WTC11 (cell line): ENCODE measurements at regions not wholly inside any gene's neighbourhood (a gene's known extent, or its start where the extent isn't known, plus 50 kb on each side); places are given as distances from the start of the nearest gene placed in this dataset.

ENCODE experiments used
- ATAC-seq: fragments of 200-7000 bp; cut with Tn5 transposase; 2 replicates; pipeline ENCODE4 v1.10.0; 2021; ENCODE audit warnings: mild to moderate bottlenecking, moderate library complexity
- CTCF ChIA-PET: fragments of 300-600 bp; sonication (Branson Sonifier 250); formaldehyde crosslinking; loops from one replicate; lab custom pipeline; 2021; ENCODE audit warnings: antibody characterized with exemption; lab: Charles Lee
- POLR2A ChIA-PET: fragments of 350-600 bp; sonication (Branson Sonifier 250); formaldehyde crosslinking; loops from one replicate; lab custom pipeline; 2021; ENCODE audit warnings: antibody characterized with exemption; lab: Charles Lee
- DNase-seq: peaks from one replicate; pipeline ENCODE4 v3.0.0; 2021; ENCODE audit warnings: low spot score
- H3K27ac Mint-ChIP-seq: 2 replicates; pipeline ENCODE4 v1.8.0; 2021; ENCODE audit warnings: mixed read lengths
- H3K27me3 Mint-ChIP-seq: 2 replicates; pipeline ENCODE4 v1.8.0; 2021; ENCODE audit warnings: low read depth, mild to moderate bottlenecking, moderate library complexity, mixed read lengths
- H3K36me3 Mint-ChIP-seq: 2 replicates; pipeline ENCODE4 v1.8.0; 2021; ENCODE audit warnings: mixed read lengths
- H3K4me1 Mint-ChIP-seq: 2 replicates; pipeline ENCODE4 v1.8.0; 2022; ENCODE audit warnings: mixed read lengths
- H3K4me3 Mint-ChIP-seq: 2 replicates; pipeline ENCODE4 v1.8.0; 2021; ENCODE audit warnings: mild to moderate bottlenecking, moderate library complexity, mixed read lengths
- H3K9me3 Mint-ChIP-seq: 2 replicates; pipeline ENCODE4 v1.8.0; 2021; ENCODE audit warnings: mixed read lengths
- ARID4B ChIP-seq: sonication (generic); formaldehyde crosslinking; IDR thresholded peaks from 2 replicates; pipeline ENCODE4 v1.8.0; 2023; ENCODE audit warnings: missing genetic modification reagents, mild to moderate bottlenecking, borderline replicate concordance
- ATF1 ChIP-seq: sonication (generic); formaldehyde crosslinking; IDR thresholded peaks from 2 replicates; pipeline ENCODE4 v1.8.1; 2023; ENCODE audit warnings: mild to moderate bottlenecking, moderate library complexity, missing genetic modification reagents
- ATF3 ChIP-seq: sonication (generic); formaldehyde crosslinking; conservative IDR thresholded peaks from 2 replicates; pipeline ENCODE4 v1.8.1; 2022; ENCODE audit warnings: mild to moderate bottlenecking, missing genetic modification reagents
- CREM ChIP-seq: sonication (generic); formaldehyde crosslinking; IDR thresholded peaks from 2 replicates; pipeline ENCODE4 v1.8.1; 2022; ENCODE audit warnings: mild to moderate bottlenecking, missing genetic modification reagents, moderate library complexity
- E2F4 ChIP-seq: sonication (generic); formaldehyde crosslinking; IDR thresholded peaks from 2 replicates; pipeline ENCODE4 v1.8.1; 2022; ENCODE audit warnings: low read depth, mild to moderate bottlenecking, moderate library complexity, missing genetic modification reagents, borderline replicate concordance
- EMX1 ChIP-seq: fragments of 250-450 bp; sonication (Bioruptor Pico); IDR thresholded peaks from 2 replicates; pipeline ENCODE4 v1.8.0; 2021; ENCODE audit warnings: mild to moderate bottlenecking
- FOXJ3 ChIP-seq: sonication (generic); formaldehyde crosslinking; IDR thresholded peaks from 2 replicates; pipeline ENCODE4 v1.9.0; 2021; ENCODE audit warnings: missing genetic modification reagents, mild to moderate bottlenecking, borderline replicate concordance
- GABPB1 ChIP-seq: sonication (generic); formaldehyde crosslinking; IDR thresholded peaks from 2 replicates; pipeline ENCODE4 v1.8.1; 2023; ENCODE audit warnings: mild to moderate bottlenecking, missing genetic modification reagents
- JAZF1 ChIP-seq: fragments of 250-450 bp; sonication (Bioruptor Pico); IDR thresholded peaks from 2 replicates; pipeline ENCODE4 v1.9.0; 2021; ENCODE audit warnings: moderate library complexity, mild to moderate bottlenecking, inconsistent platforms
- NFYB ChIP-seq: sonication (generic); formaldehyde crosslinking; conservative IDR thresholded peaks from 2 replicates; pipeline ENCODE4 v1.8.0; 2022; ENCODE audit warnings: low read depth, missing genetic modification reagents
- SP1 ChIP-seq: sonication (generic); formaldehyde crosslinking; conservative IDR thresholded peaks from 2 replicates; pipeline ENCODE4 v1.8.1; 2022; ENCODE audit warnings: missing genetic modification reagents
- STAT6 ChIP-seq: sonication (generic); formaldehyde crosslinking; conservative IDR thresholded peaks from 2 replicates; pipeline ENCODE4 v1.8.1; 2023; ENCODE audit warnings: mild to moderate bottlenecking, low read depth, missing genetic modification reagents, moderate library complexity
- ZBTB21 ChIP-seq: sonication (generic); formaldehyde crosslinking; IDR thresholded peaks from 2 replicates; pipeline ENCODE4 v1.8.1; 2023; ENCODE audit warnings: mild to moderate bottlenecking, missing genetic modification reagents, borderline replicate concordance
- ZNF121 ChIP-seq: sonication (generic); formaldehyde crosslinking; IDR thresholded peaks from 2 replicates; pipeline ENCODE4 v1.8.0; 2023; ENCODE audit warnings: missing genetic modification reagents
- ZSCAN18 ChIP-seq: fragments of 250-450 bp; sonication (Bioruptor Pico); IDR thresholded peaks from 2 replicates; pipeline ENCODE4 v2.1.2; 2022; ENCODE audit warnings: mild to moderate bottlenecking, moderate library complexity
- TF ChIP-seq, protein P1 (sequence below): sonication (generic); formaldehyde crosslinking; IDR thresholded peaks from 2 replicates; pipeline ENCODE4 v1.8.0; 2022; ENCODE audit warnings: mild to moderate bottlenecking, missing genetic modification reagents
- TF ChIP-seq, protein P2 (sequence below): sonication (generic); formaldehyde crosslinking; IDR thresholded peaks from 2 replicates; pipeline ENCODE4 v1.8.1; 2022; ENCODE audit warnings: missing genetic modification reagents, borderline replicate concordance
- TF ChIP-seq, protein P3 (sequence below): fragments of 200-600 bp; IDR thresholded peaks from 2 replicates; pipeline ENCODE4 v1.8.0; 2022; ENCODE audit warnings: antibody characterized with exemption
- TF ChIP-seq, protein P4 (sequence below): fragments of 250-450 bp; sonication (Bioruptor Pico); IDR thresholded peaks from 2 replicates; pipeline ENCODE4 v1.8.0; 2021; ENCODE audit warnings: mild to moderate bottlenecking

GRCh38 chr9:79371948-79372555, 199.7 kb upstream of the TLE4 start (continued):
- TF ChIP-seq, protein P1, sequence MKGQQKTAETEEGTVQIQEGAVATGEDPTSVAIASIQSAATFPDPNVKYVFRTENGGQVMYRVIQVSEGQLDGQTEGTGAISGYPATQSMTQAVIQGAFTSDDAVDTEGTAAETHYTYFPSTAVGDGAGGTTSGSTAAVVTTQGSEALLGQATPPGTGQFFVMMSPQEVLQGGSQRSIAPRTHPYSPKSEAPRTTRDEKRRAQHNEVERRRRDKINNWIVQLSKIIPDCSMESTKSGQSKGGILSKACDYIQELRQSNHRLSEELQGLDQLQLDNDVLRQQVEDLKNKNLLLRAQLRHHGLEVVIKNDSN, result no peak
- no peak for TF ChIP-seq GABPB1 (CRISPR knock-in tag)
- no peak for TF ChIP-seq SP1 (CRISPR knock-in tag)
- no peak for TF ChIP-seq JAZF1 (CRISPR knock-in tag)
- no peak for TF ChIP-seq NFYB

DNA sequence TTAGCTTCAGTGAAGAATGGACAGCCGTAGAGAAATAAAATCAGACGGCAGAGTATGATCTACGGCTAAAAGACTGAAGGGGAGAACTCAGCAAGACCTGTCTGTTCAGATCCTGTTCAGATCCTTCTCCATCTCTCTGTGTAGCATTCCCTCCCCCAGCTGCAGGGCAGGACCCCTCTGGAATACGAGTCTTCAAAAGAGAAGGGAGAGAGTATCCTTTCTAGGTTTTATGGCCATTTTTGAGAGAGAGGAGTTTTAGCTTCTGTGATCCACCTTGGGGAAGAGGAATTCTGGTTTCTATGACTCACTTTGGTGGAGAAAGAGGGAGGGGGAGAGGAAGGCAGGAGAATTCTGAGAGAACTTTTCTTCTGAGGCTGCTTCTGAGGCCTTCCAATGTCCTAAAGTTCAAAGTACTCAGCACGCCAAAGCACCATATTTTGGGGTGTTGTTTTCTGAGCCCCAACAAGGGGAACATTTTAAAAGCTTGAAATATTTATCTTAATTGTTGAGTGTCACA, 194.4 kb upstream of the TLE4 start:
- Mint-ChIP-seq H3K4me3 (no peak overlapping the region), H3K27me3 (no peaks in the 10 kb centered on the region), H3K27ac (no peak overlapping the region), H3K9me3 (peaks cover 22% of the 10 kb centered on the region), H3K4me1 (peaks cover 10% of the 10 kb centered on the region), H3K36me3 (peaks cover 7% of the 10 kb centered on the region)
- ChIA-PET CTCF (no interaction called here), POLR2A (no interaction called here)
- ATAC-seq, result no peak
- no peak for DNase-seq
- no peak for TF ChIP-seq CREM (CRISPR knock-in tag)
- TF ChIP-seq, protein P2, sequence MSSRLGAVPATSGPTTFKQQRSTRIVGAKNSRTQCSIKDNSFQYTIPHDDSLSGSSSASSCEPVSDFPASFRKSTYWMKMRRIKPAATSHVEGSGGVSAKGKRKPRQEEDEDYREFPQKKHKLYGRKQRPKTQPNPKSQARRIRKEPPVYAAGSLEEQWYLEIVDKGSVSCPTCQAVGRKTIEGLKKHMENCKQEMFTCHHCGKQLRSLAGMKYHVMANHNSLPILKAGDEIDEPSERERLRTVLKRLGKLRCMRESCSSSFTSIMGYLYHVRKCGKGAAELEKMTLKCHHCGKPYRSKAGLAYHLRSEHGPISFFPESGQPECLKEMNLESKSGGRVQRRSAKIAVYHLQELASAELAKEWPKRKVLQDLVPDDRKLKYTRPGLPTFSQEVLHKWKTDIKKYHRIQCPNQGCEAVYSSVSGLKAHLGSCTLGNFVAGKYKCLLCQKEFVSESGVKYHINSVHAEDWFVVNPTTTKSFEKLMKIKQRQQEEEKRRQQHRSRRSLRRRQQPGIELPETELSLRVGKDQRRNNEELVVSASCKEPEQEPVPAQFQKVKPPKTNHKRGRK, result no peak
- no peak for TF ChIP-seq ZNF121
- TF ChIP-seq, protein P3, sequence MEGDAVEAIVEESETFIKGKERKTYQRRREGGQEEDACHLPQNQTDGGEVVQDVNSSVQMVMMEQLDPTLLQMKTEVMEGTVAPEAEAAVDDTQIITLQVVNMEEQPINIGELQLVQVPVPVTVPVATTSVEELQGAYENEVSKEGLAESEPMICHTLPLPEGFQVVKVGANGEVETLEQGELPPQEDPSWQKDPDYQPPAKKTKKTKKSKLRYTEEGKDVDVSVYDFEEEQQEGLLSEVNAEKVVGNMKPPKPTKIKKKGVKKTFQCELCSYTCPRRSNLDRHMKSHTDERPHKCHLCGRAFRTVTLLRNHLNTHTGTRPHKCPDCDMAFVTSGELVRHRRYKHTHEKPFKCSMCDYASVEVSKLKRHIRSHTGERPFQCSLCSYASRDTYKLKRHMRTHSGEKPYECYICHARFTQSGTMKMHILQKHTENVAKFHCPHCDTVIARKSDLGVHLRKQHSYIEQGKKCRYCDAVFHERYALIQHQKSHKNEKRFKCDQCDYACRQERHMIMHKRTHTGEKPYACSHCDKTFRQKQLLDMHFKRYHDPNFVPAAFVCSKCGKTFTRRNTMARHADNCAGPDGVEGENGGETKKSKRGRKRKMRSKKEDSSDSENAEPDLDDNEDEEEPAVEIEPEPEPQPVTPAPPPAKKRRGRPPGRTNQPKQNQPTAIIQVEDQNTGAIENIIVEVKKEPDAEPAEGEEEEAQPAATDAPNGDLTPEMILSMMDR, result no peak
- no peak for TF ChIP-seq NFYB
- TF ChIP-seq ATF3, result no peak
- no peak for TF ChIP-seq STAT6
- no peak for TF ChIP-seq ZBTB21 (CRISPR knock-in tag)
- no peak for TF ChIP-seq FOXJ3 (CRISPR knock-in tag)
- TF ChIP-seq GABPB1 (CRISPR knock-in tag), result no peak
- no peak for TF ChIP-seq EMX1 (CRISPR knock-in tag)
- TF ChIP-seq, protein P4, sequence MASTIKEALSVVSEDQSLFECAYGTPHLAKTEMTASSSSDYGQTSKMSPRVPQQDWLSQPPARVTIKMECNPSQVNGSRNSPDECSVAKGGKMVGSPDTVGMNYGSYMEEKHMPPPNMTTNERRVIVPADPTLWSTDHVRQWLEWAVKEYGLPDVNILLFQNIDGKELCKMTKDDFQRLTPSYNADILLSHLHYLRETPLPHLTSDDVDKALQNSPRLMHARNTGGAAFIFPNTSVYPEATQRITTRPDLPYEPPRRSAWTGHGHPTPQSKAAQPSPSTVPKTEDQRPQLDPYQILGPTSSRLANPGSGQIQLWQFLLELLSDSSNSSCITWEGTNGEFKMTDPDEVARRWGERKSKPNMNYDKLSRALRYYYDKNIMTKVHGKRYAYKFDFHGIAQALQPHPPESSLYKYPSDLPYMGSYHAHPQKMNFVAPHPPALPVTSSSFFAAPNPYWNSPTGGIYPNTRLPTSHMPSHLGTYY (CRISPR knock-in tag), result no peak
- no peak for TF ChIP-seq ATF1 (CRISPR knock-in tag)
- TF ChIP-seq E2F4 (CRISPR knock-in tag), result no peak
- no peak for TF ChIP-seq ZSCAN18 (CRISPR knock-in tag)
- TF ChIP-seq ARID4B (CRISPR knock-in tag), result no peak
